SH-SY5Y (cell line): ENCODE measurements at regions not wholly inside any gene's neighbourhood (a gene's known extent, or its start where the extent isn't known, plus 50 kb on each side); places are given as distances from the start of the nearest gene placed in this dataset.

Experiments used
- GATA2 ChIP-seq: IDR thresholded peaks from 2 replicates; pipeline ENCODE4 v1.6.1; 2011; ENCODE audit warnings: mild to moderate bottlenecking, low read depth, low read length
- GATA3 ChIP-seq: IDR thresholded peaks from 2 replicates; pipeline ENCODE4 v1.6.1; 2011; ENCODE audit warnings: low read depth, mild to moderate bottlenecking, low read length, moderate library complexity

GRCh38 chr3:101149251-101149650, 156.0 kb upstream of the ABI3BP start:
- TF ChIP-seq GATA2, result no peak
- TF ChIP-seq GATA3, result no peak
